GM12878 (cell line): ENCODE measurements at regions not wholly inside any gene's neighbourhood (a gene's known extent, or its start where the extent isn't known, plus 50 kb on each side); places are given as distances from the start of the nearest gene placed in this dataset.

Source experiments
- ATAC-seq: fragments of 200-7000 bp; cut with Tn5 transposase; 3 replicates; pipeline ENCODE4 v1.9.1; 2020; ENCODE audit warnings: mild to moderate bottlenecking, moderate library complexity
- BruUV-seq: library from RNA; stranded (reverse); fragments of 400-500 nt; replicated peaks from 2 replicates; lab custom pipeline; 2021; lab: Mats Ljungman, UMichigan
- CTCF ChIA-PET: fragments of 300-600 bp; sonication (Branson Sonifier 250); formaldehyde crosslinking; extraction: SDS; loops from one replicate; lab custom pipeline; 2021; ENCODE audit warnings: inconsistent platforms; lab: Yijun Ruan, JAX
- POLR2A ChIA-PET: fragments of 350-600 bp; formaldehyde crosslinking; extraction: SDS; loops from one replicate; lab custom pipeline; 2021; ENCODE audit warnings: inconsistent platforms; lab: Charles Lee
- RAD21 ChIA-PET: fragments of 300-600 bp; sonication (Branson Sonifier 250); formaldehyde crosslinking; loops from one replicate; lab custom pipeline; 2023; ENCODE audit warnings: antibody characterized with exemption; ENCODE audit not compliant: unreplicated experiment; lab: Charles Lee
- SMC1A ChIA-PET: fragments of 300-600 bp; sonication (Branson Sonifier 250); formaldehyde crosslinking; loops from one replicate; lab custom pipeline; 2023; ENCODE audit not compliant: unreplicated experiment, uncharacterized antibody; lab: Charles Lee
- DNase-seq: peaks from one replicate; pipeline ENCODE4 v3.0.0-alpha.2; 2011; ENCODE audit warnings: low read depth, low spot score
- FAIRE-seq: peaks from 3 replicates; lab custom pipeline; 2011; peaks lifted over from hg19 to GRCh38; lab: Jason Lieb, UNC
- H2AFZ ChIP-seq: 2 replicates; pipeline ENCODE4 v1.6.0; 2011; ENCODE audit warnings: low read depth, low read length, control low read depth; ENCODE audit not compliant: control insufficient read depth
- H3K27ac ChIP-seq: 2 replicates; pipeline ENCODE4 v1.5.1; 2011; ENCODE audit warnings: control low read depth; ENCODE audit not compliant: control insufficient read depth, insufficient read depth
- H3K27me3 ChIP-seq, 2 experiments: replicated peaks in 1 of 2; 2 replicates each; pipeline versions ENCODE4 v1.6.0 to v1.6.1; 2011; ENCODE audit warnings: low read length in 1 of 2; ENCODE audit not compliant: control insufficient read depth in 2 of 2, insufficient read depth in 2 of 2
- H3K36me3 ChIP-seq, 2 experiments: 2 replicates each; pipeline ENCODE4 v1.5.1; 2011; ENCODE audit warnings: low read length in 1 of 2; ENCODE audit not compliant: control insufficient read depth in 2 of 2, insufficient read depth in 2 of 2
- H3K4me1 ChIP-seq: 2 replicates; pipeline ENCODE4 v1.6.1; 2011; ENCODE audit warnings: mild to moderate bottlenecking, low read length, moderate library complexity, mixed read lengths; ENCODE audit not compliant: control insufficient read depth, insufficient read depth
- H3K4me2 ChIP-seq: 2 replicates; pipeline ENCODE4 v1.6.0; 2011; ENCODE audit warnings: control low read depth; ENCODE audit not compliant: control insufficient read depth, insufficient read depth
- H3K4me3 ChIP-seq: fragments of 200-600 bp; sonication (generic); 2 replicates; pipeline ENCODE4 v1.5.1; 2016
- H3K79me2 ChIP-seq: 2 replicates; pipeline ENCODE4 v1.6.0; 2011; ENCODE audit warnings: low read length; ENCODE audit not compliant: control insufficient read depth, insufficient read depth
- H3K9ac ChIP-seq: 2 replicates; pipeline ENCODE4 v1.8.0; 2011; ENCODE audit warnings: low read length, control low read depth, mixed read lengths; ENCODE audit not compliant: control insufficient read depth, insufficient read depth
- H3K9me3 ChIP-seq: replicated peaks from 3 replicates; pipeline ENCODE4 v1.5.1; 2011; ENCODE audit warnings: mild to moderate bottlenecking, low read length; ENCODE audit not compliant: control insufficient read depth, insufficient read depth
- H4K20me1 ChIP-seq: 2 replicates; pipeline ENCODE4 v1.6.0; 2011; ENCODE audit not compliant: control insufficient read depth, insufficient read depth
- BACH1 ChIP-seq: fragments of 450-650 bp; IDR thresholded peaks from 2 replicates; pipeline ENCODE4 v1.6.1; 2017; ENCODE audit warnings: mild to moderate bottlenecking, borderline replicate concordance
- CBX3 ChIP-seq: fragments of 200-600 bp; sonication (generic); IDR thresholded peaks from 2 replicates; pipeline ENCODE4 v1.6.1; 2016; ENCODE audit warnings: low read depth, borderline replicate concordance
- CEBPZ ChIP-seq: fragments of 150-350 bp; IDR thresholded peaks from 2 replicates; pipeline ENCODE4 v1.6.1; 2016; ENCODE audit warnings: low read depth, low read length
- GATAD2B ChIP-seq: fragments of 450-650 bp; conservative IDR thresholded peaks from 2 replicates; pipeline ENCODE4 v1.6.1; 2017; ENCODE audit warnings: low read depth, mild to moderate bottlenecking, moderate library complexity
- MTA3 ChIP-seq: IDR thresholded peaks from 2 replicates; pipeline ENCODE4 v1.6.1; 2012; ENCODE audit warnings: low read length, inconsistent platforms, borderline replicate concordance
- MYB ChIP-seq: fragments of 150-350 bp; IDR thresholded peaks from 2 replicates; pipeline ENCODE4 v1.6.1; 2014; ENCODE audit warnings: mild to moderate bottlenecking, low read depth, low read length, borderline replicate concordance
- RELA ChIP-seq: fragments of 450-650 bp; IDR thresholded peaks from 2 replicates; pipeline ENCODE4 v1.8.0; 2014; ENCODE audit warnings: borderline replicate concordance; ENCODE audit not compliant: partially characterized antibody
- RELB ChIP-seq: fragments of 450-650 bp; IDR thresholded peaks from 2 replicates; pipeline ENCODE4 v1.6.1; 2017; ENCODE audit warnings: low read depth, mild to moderate bottlenecking, moderate library complexity
- SRF ChIP-seq, 2 experiments: IDR thresholded peaks; 2 replicates each; pipeline ENCODE4 v1.6.1; 2011; ENCODE audit warnings: low read depth in 2 of 2, low read length in 2 of 2, mild to moderate bottlenecking in 1 of 2, moderate library complexity in 1 of 2
- YBX1 ChIP-seq: fragments of 450-650 bp; IDR thresholded peaks from 2 replicates; pipeline ENCODE4 v1.6.1; 2016; ENCODE audit warnings: antibody characterized with exemption
- WGBS: methylation state at CpG from one replicate; pipeline ENCODE4 v1.1.6; 2016; ENCODE audit warnings: low lambda C conversion rate; ENCODE audit not compliant: insufficient replicate concordance, insufficient coverage; ENCODE audit errors: missing lambda C conversion rate; 5-methylcytosine and 5-hydroxymethylcytosine counted together
- in situ Hi-C: fragments of 300-500 bp; cut with MboI; formaldehyde crosslinking; loops from 9 replicates; pipeline ENCODE4 v1.14.3; 2018; ENCODE audit warnings: mixed read lengths
- intact Hi-C: fragments of 100-400 bp; cut with micrococcal nuclease; formaldehyde crosslinking; loops from one replicate; pipeline ENCODE4 v1.14.2; 2022; ENCODE audit not compliant: unreplicated experiment

DNA sequence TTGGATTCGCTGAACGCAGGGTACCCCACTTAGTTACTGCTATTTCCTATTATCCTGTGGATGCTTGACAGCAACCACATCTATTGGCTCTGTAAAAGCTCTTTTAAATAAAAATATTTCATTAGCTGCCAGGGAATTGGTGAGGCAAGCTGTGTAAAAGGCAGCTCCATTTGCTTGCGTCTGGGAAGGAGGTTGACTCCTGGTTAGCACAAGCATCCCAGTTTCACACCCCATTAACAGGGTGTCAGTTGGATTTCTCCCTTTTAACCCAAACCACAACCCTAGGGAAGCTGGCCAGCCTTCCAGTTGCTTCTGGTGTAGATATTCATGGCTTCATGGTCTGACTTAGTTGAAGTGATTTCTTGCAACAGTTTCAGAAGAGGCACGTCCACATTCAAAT, 151.0 kb downstream of the GPBP1 start (continued):
- TF ChIP-seq RELB: no peak
- no peak for TF ChIP-seq SRF (IDR thresholded peaks at IDR 0.05; ENCODE audit: low read depth in 2 of 2, low read length in 2 of 2)
- no peak for TF ChIP-seq RELA
- TF ChIP-seq CBX3: no peak
- no peak for TF ChIP-seq CEBPZ
- TF ChIP-seq MYB: no peak

- Histone ChIP-seq H4K20me1 (no peaks in the 10 kb centered on the region), H3K27ac (no peak overlapping the region), H3K36me3 (no peaks in the 10 kb centered on the region), H3K79me2 (no peaks in the 10 kb centered on the region), H3K4me2 (no peak overlapping the region), H3K9me3 (no peaks in the 10 kb centered on the region), H3K4me3 (no peak overlapping the region), H2AFZ (no peak overlapping the region), H3K27me3 (peaks cover 0 to 2% of the 10 kb centered on the region in 2 experiments; a peak in 2 of 4 replicates), H3K9ac (no peak overlapping the region), H3K4me1 (no peaks in the 10 kb centered on the region)
- 37% methylated on average over 4 of the region's 4 CpGs for WGBS
- intact Hi-C loops: no loop called here
- in situ Hi-C loops: no loop called here
- ATAC-seq (no peak), DNase-seq (no peak), FAIRE-seq (no peak)
- ChIA-PET SMC1A (interaction anchor here (0.6 to 1.7 kb wide), 3 partner anchors 9 to 1784 kb away, joined by 3 to 4 read pairs (median 3); no protein-coding TSS in a partner anchor), POLR2A (no interaction called here), CTCF (interaction anchor here (2.7 kb wide), 1 partner anchor 15 kb away, joined by 13 read pairs; no protein-coding TSS in a partner anchor), RAD21 (no interaction called here)
- TF ChIP-seq YBX1 (no peak), MTA3 (no peak), GATAD2B (no peak), BACH1 (no peak)
- BruUV-seq: no TSS peak
Observed at GRCh38 chr5:57324181-57324580, 150.3 kb downstream of the GPBP1 start.
